Left ventricle myocardium inferior (tissue), 1 donor: ENCODE measurements at regions not wholly inside any gene's neighbourhood (a gene's known extent, or its start where the extent isn't known, plus 50 kb on each side); places are given as distances from the start of the nearest gene placed in this dataset.

Experiments used
- DNase-seq: peaks from one replicate; pipeline ENCODE4 v3.0.0-alpha.2; 2020
- H3K27ac ChIP-seq: fragments of 200-600 bp; replicated peaks from 2 replicates; pipeline ENCODE4 v1.8.0; 2021
- H3K27me3 ChIP-seq: fragments of 200-600 bp; 2 replicates; pipeline ENCODE4 v1.8.0; 2021; ENCODE audit warnings: low read depth
- H3K36me3 ChIP-seq: fragments of 200-600 bp; 2 replicates; pipeline ENCODE4 v1.8.0; 2021
- H3K4me1 ChIP-seq: fragments of 200-600 bp; 2 replicates; pipeline ENCODE4 v1.8.0; 2021
- H3K4me3 ChIP-seq: fragments of 200-600 bp; 2 replicates; pipeline ENCODE4 v1.8.0; 2021; ENCODE audit warnings: mild to moderate bottlenecking, moderate library complexity
- H3K9me3 ChIP-seq: fragments of 200-600 bp; replicated peaks from 2 replicates; pipeline ENCODE4 v1.8.0; 2021
- intact Hi-C: fragments of 100-400 bp; cut with micrococcal nuclease; formaldehyde crosslinking; loops from one replicate; pipeline ENCODE4 v1.11.0; 2022
- TF ChIP-seq, protein P1 (sequence below): fragments of 200-600 bp; IDR thresholded peaks from 2 replicates; pipeline ENCODE4 v1.8.0; 2021; ENCODE audit warnings: antibody characterized with exemption, mild to moderate bottlenecking, borderline replicate concordance
- donor health status: DM: no; HTN: yes; CAD: no; lungs with severe emphysema.

DNA sequence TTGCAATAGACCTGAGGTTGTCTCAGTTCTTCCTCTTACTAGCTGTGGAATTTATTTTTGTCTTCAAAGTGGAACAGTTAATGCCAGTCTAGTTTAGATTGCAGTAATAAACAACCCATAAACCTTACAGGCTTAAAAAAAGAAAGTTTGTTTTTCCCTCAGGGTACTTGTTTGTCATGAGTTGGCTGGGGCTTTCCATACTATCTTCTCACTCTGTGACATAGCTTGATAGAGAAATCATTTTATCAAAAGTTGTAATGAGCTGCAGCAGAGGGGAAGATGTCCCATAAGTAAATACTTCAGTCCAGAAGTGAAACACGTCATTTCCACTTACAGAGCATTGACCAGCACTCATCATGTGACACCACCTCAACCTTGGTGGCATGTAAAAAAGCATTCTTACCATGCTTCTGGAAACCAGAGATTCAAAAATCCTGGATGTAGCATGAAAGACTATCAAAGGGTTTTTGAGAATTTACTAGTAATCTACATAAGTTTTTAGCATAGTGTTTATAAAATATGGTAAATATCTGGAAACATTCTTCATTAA, 62.8 kb upstream of the COL11A1 start:
- DNase-seq: no peak

DNA sequence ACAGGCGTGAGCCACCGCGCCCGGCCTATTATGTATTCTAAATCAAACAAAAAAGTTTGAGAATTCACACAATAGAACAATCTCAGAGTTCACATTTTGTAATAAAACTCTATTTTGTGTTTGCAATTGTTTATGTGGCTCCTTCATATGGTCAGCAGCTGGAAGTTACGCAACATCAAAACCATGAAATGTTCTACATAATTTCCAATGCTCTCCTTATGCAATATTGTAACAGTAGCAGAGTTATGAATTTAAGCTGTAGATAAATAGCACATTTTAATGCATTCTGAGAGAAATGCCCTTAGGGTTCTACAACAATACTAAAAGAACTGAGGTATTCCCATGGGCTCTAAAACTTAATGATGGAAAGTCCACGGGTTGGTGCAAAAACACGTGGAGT, 62.3 kb upstream of the COL11A1 start:
- Histone ChIP-seq H3K4me3 (no peak overlapping the region), H3K9me3 (no peaks in the 10 kb centered on the region), H3K27ac (no peak overlapping the region), H3K36me3 (no peaks in the 10 kb centered on the region), H3K27me3 (no peaks in the 10 kb centered on the region), H3K4me1 (no peaks in the 10 kb centered on the region)
- TF ChIP-seq, protein P1, sequence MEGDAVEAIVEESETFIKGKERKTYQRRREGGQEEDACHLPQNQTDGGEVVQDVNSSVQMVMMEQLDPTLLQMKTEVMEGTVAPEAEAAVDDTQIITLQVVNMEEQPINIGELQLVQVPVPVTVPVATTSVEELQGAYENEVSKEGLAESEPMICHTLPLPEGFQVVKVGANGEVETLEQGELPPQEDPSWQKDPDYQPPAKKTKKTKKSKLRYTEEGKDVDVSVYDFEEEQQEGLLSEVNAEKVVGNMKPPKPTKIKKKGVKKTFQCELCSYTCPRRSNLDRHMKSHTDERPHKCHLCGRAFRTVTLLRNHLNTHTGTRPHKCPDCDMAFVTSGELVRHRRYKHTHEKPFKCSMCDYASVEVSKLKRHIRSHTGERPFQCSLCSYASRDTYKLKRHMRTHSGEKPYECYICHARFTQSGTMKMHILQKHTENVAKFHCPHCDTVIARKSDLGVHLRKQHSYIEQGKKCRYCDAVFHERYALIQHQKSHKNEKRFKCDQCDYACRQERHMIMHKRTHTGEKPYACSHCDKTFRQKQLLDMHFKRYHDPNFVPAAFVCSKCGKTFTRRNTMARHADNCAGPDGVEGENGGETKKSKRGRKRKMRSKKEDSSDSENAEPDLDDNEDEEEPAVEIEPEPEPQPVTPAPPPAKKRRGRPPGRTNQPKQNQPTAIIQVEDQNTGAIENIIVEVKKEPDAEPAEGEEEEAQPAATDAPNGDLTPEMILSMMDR: no peak
- DNase-seq: no peak
- intact Hi-C loops: no loop called here

More for the DNA sequence above, 62.8 kb upstream of the COL11A1 start:
- Histone ChIP-seq H3K4me3 (no peak overlapping the region), H3K27ac (no peak overlapping the region), H3K36me3 (no peaks in the 10 kb centered on the region), H3K9me3 (no peaks in the 10 kb centered on the region), H3K27me3 (no peaks in the 10 kb centered on the region), H3K4me1 (no peaks in the 10 kb centered on the region)
- TF ChIP-seq, protein P1: no peak
- intact Hi-C loops: no loop called here

DNA sequence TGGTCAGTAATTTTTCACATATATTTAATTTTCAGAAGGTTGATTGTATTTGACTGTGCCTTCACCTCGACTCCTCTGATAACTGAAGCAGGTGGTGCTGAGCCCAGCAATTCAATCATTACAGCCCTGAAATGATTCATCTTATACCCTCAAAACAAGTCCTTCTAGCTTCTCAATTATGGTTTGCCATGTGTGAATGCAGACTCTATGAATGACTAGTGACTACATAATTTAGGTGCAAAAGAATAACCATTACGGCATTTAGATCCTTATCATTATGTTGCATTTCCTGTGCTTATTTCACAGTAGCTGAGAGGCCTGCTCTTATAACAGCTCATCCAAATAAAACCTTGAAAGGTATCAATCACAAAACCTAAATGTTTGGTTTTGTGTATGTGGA, 54.0 kb upstream of the COL11A1 start:
- Histone ChIP-seq H3K4me1 (no peaks in the 10 kb centered on the region), H3K27me3 (no peaks in the 10 kb centered on the region), H3K36me3 (no peaks in the 10 kb centered on the region), H3K4me3 (no peak overlapping the region), H3K9me3 (peaks cover 5% of the 10 kb centered on the region), H3K27ac (no peak overlapping the region)
- TF ChIP-seq, protein P1: no peak
- DNase-seq: no peak
- intact Hi-C loops: no loop called here

DNA sequence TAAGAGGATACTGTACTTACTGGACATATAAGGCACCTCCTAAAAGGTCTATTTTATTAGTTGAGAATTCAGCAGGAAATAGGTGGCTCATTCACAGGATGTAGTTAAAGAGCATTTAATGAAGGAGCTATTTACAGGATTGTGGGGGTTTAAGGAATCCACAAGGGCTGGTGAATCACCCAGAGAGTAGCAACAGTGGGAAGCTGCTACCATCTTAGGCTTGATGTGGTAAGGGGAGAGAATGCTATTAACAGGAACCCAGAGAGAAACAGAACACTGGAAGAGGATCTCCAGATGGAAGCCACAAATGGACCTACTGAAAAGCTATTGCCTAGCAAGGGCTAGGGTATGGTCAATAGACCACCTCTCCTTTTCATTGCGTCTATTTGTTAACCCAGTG, 52.0 kb upstream of the COL11A1 start:
- Histone ChIP-seq H3K27me3 (no peaks in the 10 kb centered on the region), H3K27ac (no peak overlapping the region), H3K4me1 (no peaks in the 10 kb centered on the region), H3K4me3 (no peak overlapping the region), H3K9me3 (peaks cover 5% of the 10 kb centered on the region), H3K36me3 (no peaks in the 10 kb centered on the region)
- no peak for DNase-seq
- intact Hi-C loops: no loop called here
- TF ChIP-seq, protein P1: no peak
